ENCODE measurements at regions not wholly inside any gene's neighbourhood (a gene's known extent, or its start where the extent isn't known, plus 50 kb on each side); places are given as distances from the start of the nearest gene placed in this dataset.
"Not testable (repeated sequence)": the region's sequence is repeated elsewhere in the genome, so short reads cannot be mapped to it uniquely, and the experiment has no call there.

- no peak for ATAC-seq
Measured at GRCh38 chr5:154652746-154653417, 102.3 kb upstream of the LARP1 start.

GRCh38 chr5:154651795-154652194, 103.4 kb upstream of the LARP1 start:
- not testable (repeated sequence) for ATAC-seq

- no peak for ATAC-seq
Measured at GRCh38 chr5:154648706-154649105, 106.5 kb upstream of the LARP1 start.

GRCh38 chr5:154648229-154648628, 106.9 kb upstream of the LARP1 start:
- ATAC-seq, result no peak

GRCh38 chr5:154647761-154648145, 107.4 kb upstream of the LARP1 start:
- ATAC-seq, result no peak

- peak; percentile 90 for ATAC-seq
Measured at GRCh38 chr5:154647114-154647760, 107.9 kb upstream of the LARP1 start.

GRCh38 chr5:154646745-154647113, 108.4 kb upstream of the LARP1 start:
- ATAC-seq, result no peak

- ATAC-seq, result no peak
Measured at GRCh38 chr5:154644745-154645411, 110.3 kb upstream of the LARP1 start.

GRCh38 chr5:154642499-154643245, 112.5 kb upstream of the LARP1 start:
- peak; percentile 61 for ATAC-seq

- ATAC-seq, result not testable (repeated sequence)
Measured at GRCh38 chr5:154640213-154640831, 114.9 kb upstream of the LARP1 start.

GRCh38 chr5:154636786-154637185, 118.4 kb upstream of the LARP1 start:
- ATAC-seq, result not testable (repeated sequence)

- ATAC-seq, result not testable (repeated sequence)
Measured at GRCh38 chr5:154636271-154636670, 118.9 kb upstream of the LARP1 start.

GRCh38 chr5:154633744-154634143, 121.4 kb upstream of the LARP1 start:
- not testable (repeated sequence) for ATAC-seq

GRCh38 chr5:154631141-154631540, 124.0 kb upstream of the LARP1 start:
- no peak for ATAC-seq

- no peak for ATAC-seq
Measured at GRCh38 chr5:154630410-154630809, 124.8 kb upstream of the LARP1 start.

- ATAC-seq, result no peak
Measured at GRCh38 chr5:154628685-154629084, 126.5 kb upstream of the LARP1 start.

GRCh38 chr5:154627698-154628678, 127.2 kb upstream of the LARP1 start:
- peak; percentile 67 for ATAC-seq

- ATAC-seq, result no peak
Measured at GRCh38 chr5:154626876-154627557, 128.2 kb upstream of the LARP1 start.

- ATAC-seq, result no peak
Measured at GRCh38 chr5:154625031-154625430, 130.1 kb upstream of the LARP1 start.

GRCh38 chr5:154624341-154624740, 130.8 kb upstream of the LARP1 start:
- ATAC-seq, result no peak

- ATAC-seq, result no peak
Measured at GRCh38 chr5:154620411-154620810, 134.8 kb upstream of the LARP1 start.
